ENCODE measurements at regions not wholly inside any gene's neighbourhood (a gene's known extent, or its start where the extent isn't known, plus 50 kb on each side); places are given as distances from the start of the nearest gene placed in this dataset.
"Not testable (repeated sequence)": the region's sequence is repeated elsewhere in the genome, so short reads cannot be mapped to it uniquely, and the experiment has no call there.

GRCh38 chr11:16605894-16606783 is 132.3 kb upstream of the C11orf58 start:
- DNase-seq = peak; percentile 92

DNA sequence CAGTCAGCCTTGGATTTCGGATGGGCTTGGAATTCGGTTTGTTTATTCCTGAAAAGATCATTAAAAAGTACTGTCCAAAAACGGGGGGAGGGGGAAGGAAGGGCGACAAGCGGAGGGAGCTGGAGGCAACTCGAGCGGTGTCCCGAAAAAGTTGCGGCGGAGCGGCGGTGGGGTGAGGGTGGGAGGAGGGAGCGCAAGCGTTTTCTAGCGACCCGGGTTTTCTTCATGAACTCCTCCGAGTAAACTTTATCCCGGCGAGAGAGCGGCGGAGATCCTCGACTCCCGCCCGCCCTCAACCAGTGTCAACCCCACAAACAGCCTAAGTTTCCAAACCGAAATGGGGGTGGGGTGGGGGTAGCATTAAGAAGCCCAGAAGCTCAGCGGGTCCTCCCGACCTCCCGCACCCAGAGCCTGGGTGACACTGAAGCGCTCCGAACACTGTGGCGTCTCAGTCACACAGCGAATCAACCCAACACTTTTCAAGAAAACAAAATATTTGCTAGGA is 133.0 kb upstream of the C11orf58 start:
- peak; percentile 59 for DNase-seq

GRCh38 chr11:16604794-16605388 is 133.6 kb upstream of the C11orf58 start:
- peak; percentile 86 for DNase-seq

- DNase-seq = peak; percentile 66
Measured at GRCh38 chr11:16603890-16604793, 134.3 kb upstream of the C11orf58 start.

- no peak for DNase-seq
Measured at GRCh38 chr11:16603245-16603644, 135.2 kb upstream of the C11orf58 start.

DNA sequence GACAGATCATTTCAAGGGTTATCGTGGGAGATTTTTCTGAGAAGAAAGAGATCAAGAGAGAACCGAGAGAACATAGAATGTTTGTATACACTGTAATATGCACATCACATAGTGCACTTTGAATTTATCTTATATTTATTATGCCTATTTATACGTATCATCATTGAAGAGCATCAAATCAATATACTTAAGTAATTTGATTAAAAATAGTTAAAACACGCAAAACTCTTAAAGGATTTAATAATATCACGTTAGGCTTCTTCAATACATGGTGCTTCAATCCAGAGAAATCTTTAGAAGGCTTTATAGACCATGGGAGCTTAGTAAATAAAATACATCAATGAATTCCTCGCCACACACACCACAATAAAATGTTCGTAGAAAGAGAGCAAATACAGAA is 139.5 kb upstream of the C11orf58 start:
- DNase-seq = no peak

DNA sequence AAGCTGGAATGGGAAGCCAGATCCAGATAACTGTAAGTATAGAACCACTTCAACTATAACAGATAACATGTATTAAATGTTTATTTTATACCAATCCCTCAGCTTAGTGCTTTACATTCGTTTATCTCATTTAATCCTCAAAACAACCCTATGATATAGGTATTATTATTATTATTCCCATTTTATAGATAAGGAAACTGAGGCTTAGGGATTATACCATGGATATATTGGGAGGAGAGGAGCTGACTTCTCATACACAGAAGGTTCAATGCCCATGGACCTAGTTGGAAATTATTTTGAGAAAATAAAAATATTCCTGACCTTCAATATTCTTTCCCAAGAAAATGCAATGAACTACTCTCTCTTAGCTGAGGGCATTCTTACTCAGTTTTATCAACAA is 140.4 kb upstream of the C11orf58 start:
- DNase-seq = no peak

GRCh38 chr11:16596231-16596630 is 142.2 kb upstream of the C11orf58 start:
- DNase-seq = no peak

DNA sequence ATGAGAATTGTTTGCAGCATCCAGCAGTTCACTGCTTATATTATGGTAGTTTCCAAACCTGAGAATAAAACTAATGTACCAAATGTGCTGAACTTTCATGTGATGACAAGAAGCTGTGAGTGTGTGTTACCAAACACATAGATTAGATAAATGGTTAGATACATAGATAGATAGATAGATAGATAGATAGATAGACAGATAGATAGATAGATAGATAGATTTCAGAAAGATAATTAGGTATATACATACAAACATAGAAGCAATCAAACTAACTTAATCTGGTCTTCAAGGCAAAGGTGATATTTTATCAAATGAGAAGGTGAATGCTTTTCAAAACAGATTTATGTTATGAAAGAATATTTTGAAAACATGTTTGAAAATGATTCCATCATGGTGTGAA is 147.3 kb upstream of the C11orf58 start:
- no peak for DNase-seq

- no peak for DNase-seq
Measured at GRCh38 chr11:16587670-16588069, 150.8 kb upstream of the C11orf58 start.

DNA sequence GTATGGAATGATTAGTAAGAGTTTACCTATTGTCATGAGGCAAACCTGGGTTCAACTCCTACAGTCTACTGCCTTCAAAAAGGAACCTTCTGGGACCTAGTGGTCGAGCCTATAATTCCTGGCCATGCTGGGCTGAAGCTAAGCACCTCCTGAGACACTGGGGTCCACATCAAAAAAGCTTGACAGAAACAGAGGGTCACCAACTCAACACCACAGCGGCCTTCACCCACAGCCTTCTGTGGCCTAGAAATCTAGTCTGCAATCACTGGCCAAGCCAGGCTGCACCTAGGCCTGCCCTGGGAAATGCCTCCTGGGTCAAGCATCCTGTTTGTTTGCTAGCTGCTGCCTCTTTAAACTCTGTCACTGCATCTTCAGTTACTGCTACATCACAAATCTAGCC is 153.9 kb upstream of the C11orf58 start:
- no peak for DNase-seq

GRCh38 chr11:16581078-16581477 is 157.4 kb upstream of the C11orf58 start:
- not testable (repeated sequence) for DNase-seq

DNA sequence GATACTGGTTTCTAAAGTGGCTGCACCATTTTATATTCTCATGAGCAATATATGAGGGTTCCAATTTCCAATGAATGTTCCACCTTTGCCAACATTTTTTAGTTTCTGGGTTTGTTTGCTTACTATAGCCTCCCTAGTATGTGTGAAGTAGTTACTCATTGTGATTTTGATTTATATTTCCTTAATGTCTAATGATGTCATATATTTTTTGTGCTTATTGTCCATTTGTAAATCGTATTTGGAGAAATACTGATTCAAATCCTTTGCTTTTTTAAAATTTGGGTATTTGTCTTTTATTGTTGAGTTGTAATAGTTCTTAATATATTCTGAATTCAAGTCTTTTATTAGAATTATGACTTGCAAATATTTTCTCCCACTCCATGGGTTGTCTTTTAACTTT is 161.0 kb upstream of the C11orf58 start:
- DNase-seq = no peak

- DNase-seq = not testable (repeated sequence)
Measured at GRCh38 chr11:16574889-16575288, 163.6 kb upstream of the C11orf58 start.

DNA sequence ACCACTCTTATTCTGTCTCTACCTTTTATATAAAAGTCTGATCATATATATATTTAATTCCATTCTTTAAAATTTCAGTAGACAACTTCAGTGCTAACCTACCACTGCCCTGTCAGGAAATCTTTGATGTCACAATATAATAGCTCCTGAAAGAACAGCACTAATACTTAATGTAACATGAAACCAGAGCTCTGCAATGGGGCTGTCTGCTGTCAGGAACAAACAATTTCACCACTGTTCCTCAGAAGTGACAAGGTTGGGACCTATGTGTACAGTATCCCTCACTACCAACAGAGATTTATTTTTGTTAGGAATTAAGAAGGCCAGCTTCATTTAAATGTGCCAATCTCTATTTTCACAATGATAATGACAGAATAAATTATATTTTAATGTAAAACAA is 165.5 kb upstream of the C11orf58 start:
- peak; percentile 49 for DNase-seq

DNA sequence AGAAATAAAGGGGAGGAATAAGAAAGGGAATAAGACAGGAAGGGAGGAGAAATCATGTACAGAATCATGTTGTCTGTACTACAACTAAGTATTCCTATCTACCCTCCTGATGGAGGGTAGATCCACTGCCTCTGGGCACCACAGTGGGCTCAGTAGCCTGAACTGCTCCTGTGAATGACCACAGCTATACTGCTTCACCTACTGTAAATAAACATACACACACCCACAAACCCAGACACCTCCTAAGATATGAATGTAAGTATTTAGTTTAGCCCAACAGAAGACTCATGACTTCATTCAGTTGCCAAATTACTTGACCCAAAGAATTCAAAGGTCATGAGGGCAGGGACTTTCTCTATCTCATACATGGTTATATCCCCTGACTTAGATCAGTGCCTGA is 177.3 kb upstream of the C11orf58 start:
- no peak for DNase-seq

DNA sequence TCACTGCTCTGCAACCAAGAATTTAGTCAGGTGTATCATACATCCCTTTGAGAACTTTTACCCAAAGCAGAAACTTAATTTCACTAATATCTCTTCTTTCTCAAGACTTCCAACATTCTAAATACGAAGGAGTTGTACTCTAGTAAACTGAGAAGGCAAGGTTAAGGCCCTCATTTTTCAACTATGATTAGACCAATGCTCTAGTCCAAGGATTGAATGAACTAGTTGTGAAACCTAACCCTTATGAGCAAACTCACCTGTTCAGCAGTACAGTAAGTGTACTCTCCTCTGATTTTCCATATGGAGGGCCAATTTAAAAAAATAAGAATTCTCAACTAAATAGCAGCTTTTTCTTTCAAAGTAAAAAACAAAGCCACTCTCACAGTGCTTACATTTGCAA is 180.0 kb upstream of the C11orf58 start:
- no peak for DNase-seq

DNA sequence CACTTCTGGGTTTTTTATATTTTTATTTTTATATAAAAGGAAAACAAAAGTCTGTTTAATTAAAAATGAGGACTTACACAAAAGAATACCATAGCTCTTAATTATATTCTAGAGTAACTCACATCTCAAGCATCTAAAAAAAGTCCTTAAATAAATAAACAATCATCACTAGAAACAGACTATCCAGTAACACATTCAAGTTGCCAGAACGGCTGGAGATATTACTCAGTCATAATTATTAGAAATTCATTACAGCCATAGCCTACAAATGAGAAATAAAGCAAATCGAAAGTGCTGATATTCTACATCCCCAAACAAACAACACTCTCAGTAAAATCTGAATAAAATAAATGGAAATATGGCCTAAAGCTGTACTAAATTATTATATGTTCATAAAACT is 182.5 kb upstream of the C11orf58 start:
- no peak for DNase-seq

DNA sequence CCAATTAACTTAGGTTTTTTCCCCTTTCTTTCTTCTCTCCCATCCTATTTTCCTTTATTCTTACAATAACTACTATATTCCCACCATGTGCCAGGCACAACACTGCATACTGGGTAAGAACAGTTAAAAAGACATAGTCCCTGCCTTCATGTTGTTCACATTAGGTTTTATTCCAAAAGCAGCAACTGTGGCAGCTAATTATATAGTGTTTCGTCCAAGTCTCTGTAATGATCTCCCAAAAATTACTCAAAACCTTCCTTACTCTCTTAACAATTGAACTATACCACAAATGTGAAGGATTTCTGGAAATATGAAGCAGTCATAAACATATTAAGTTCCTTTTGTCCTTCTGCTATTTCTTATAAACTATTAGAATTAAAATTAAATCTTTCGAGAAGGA is 184.1 kb upstream of the C11orf58 start:
- no peak for DNase-seq

DNA sequence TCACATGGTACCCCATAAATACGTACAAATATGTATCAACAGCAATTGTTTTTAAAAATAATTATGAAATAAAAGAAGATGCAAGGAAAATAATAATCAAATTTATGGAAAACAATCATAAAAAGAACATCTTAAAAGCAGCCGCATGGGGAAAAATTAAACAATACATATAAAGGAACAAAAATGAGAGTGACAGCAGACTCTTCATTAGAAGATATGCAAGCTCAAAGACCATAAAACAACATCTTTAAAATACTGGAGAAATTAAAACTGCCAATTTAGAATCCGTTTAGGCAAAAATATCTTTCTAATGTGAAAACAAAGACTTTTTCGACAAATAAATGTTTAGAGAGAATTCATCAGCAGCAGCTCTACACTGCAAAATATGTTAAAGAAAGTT is 190.6 kb upstream of the C11orf58 start:
- no peak for DNase-seq

DNA sequence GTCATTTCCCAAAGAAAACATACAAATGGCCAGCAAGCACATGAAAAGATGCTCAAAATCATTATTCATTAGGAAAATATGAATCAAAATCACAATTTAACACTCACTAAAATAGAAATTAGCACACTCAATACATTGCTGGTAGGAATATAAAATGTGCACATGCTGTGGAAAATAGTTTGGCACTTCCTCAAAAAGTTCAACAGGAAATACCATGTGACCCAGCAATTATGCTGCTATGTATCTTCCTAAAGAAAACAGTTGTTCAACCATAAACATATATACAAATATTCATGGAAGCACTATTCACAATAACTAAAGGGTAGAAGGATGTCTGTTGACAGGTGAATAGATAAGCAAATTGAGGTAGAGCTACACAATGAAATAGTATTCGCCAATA is 187.3 kb upstream of the SOX6 start:
- DNase-seq = no peak

- DNase-seq = no peak
Measured at GRCh38 chr11:16542353-16542752, 186.0 kb upstream of the SOX6 start.

DNA sequence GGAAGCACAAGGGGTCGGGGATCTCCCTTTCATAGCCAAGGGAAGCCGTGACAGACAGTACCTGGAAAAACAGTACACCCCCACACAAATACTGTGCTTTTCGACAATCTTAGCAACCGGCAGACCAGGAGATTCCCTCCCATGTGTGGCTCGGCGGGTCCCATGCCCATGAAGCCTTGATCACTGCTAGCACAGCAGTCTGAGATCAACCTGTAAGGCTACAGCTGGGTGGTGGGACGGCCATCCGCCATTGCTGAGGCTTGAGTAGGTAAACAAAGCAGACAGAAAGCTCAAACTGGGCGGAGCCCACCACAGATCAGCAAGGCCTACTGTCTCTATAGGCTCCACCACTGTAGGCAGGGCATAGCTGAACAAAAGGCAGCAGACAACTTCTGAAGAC is 180.2 kb upstream of the SOX6 start:
- no peak for DNase-seq

Data from DMS53 (cell line).